UCSD-AML1 (cell line): ENCODE measurements at regions not wholly inside any gene's neighbourhood (a gene's known extent, or its start where the extent isn't known, plus 50 kb on each side); places are given as distances from the start of the nearest gene placed in this dataset.
"Not testable (repeated sequence)": the region's sequence is repeated elsewhere in the genome, so short reads cannot be mapped to it uniquely, and the experiment has no call there.

Experiments used
- DNase-seq: peaks from one replicate; lab custom pipeline; 2025; ENCODE audit not compliant: unreplicated experiment; lab: John Stamatoyannopoulos, UW

GRCh38 chr15:45804028-45804427 lies 169.2 kb downstream of the SQOR start:
- DNase-seq, result no peak

GRCh38 chr15:45810201-45810600 lies 175.4 kb downstream of the SQOR start:
- no peak for DNase-seq

GRCh38 chr15:45812200-45812599 lies 177.4 kb downstream of the SQOR start:
- DNase-seq, result no peak

DNA sequence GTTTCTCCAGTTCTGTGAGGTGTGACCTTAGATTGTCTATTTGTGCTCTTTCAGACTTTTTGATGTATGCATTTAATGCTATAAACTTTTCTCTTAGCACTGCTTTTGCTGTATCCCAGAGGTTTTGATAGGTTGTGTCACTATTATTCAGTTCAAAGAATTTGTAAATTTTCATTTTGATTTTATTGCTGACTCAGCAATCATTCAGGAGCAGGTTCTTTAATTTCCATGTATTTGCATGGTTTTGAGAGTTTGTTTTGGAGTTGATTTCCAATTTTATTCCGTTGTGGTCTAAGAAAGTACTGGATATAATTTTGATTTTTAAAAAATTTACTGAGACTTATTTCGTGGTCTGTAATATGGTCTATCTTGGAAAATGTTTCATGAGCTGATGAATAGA lies 182.7 kb downstream of the SQOR start:
- not testable (repeated sequence) for DNase-seq

GRCh38 chr15:45821390-45821789 lies 186.6 kb downstream of the SQOR start:
- DNase-seq, result no peak

GRCh38 chr15:45822968-45823367 lies 188.1 kb downstream of the SQOR start:
- DNase-seq, result not testable (repeated sequence)

- DNase-seq, result no peak
These were observed 192.4 kb downstream of the SQOR start for GRCh38 chr15:45827275-45827674.

DNA sequence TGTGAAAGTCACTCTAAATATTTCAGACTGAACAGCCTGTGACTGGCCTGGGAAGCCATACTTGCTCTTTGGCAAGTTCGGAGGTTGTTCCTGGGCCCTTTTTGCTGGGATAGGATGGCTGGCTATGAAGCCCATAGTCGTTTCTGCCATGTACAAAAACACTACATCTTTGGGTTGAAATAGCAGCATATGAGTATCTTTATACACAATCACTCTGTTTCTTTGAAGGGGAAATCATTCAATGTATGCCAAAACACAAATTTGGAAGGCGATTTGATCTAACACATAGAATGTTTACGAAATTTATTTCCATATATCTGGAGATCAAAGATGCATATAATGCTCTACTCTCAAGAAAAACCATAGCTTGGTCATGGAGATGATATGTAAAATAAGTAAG lies 192.9 kb downstream of the SQOR start:
- DNase-seq, result no peak

DNA sequence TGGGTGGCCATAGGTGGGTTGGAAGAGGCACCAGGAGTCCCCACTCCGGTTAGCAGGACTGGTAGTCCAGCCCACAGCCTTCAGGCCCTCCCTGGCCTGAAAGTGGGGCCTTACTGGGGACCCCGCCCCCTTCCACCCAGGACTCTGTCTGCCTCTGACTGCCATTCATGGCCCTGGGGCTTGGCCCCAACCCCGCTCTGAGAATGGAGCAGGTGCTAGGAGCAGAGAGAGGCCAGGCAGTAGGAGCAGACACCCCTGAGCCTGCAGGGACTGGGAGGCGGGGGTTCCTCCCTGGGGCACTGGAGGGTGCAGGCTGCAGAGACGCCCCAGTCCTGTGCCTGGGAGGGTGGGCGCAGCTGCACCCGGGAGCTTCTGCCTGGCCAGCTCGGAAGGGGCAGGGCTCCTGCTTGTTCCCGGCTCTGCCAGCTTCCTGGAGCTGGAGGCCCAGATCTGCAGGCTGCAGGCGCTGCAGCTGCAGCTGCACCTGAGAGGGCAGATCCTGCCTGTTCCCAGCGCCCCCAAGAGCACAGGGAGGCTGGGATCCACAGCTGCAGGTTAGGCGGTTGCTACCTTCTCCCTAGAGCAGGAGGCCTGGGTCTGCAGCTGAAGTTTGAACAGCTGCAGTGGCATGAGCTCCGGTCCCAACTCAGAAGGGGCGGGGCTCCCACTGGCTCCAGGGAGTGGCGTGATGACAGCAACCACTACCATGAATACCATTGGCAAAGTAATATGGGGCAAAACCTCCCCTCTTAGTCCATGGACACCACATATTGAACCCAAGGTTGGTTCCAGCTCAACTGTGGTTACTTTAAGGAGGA lies 194.7 kb downstream of the SQOR start:
- no peak for DNase-seq

- DNase-seq, result no peak
These were observed 197.0 kb downstream of the SQOR start for GRCh38 chr15:45831787-45832186.

DNA sequence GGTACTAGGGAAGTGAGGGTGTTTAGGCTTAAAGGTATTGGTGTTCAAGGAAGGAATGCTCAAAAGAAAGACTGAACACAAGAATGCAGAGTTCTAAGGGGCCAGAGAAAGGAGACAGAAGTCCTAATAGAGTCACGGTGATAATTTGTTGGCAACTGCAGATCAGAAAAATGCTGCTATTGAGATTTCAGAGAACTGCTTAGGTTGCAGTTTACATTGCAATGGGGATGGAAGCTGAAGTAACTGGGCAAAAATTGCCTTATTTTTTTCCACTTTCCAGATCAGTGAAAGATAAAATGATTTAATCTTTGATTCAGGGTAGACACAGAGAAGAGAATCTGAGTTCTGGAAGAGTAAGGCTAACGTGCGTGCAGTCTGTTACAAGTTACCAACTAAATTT lies 199.8 kb downstream of the SQOR start:
- no peak for DNase-seq

GRCh38 chr15:45842151-45842550 lies 207.3 kb downstream of the SQOR start:
- no peak for DNase-seq

- DNase-seq, result no peak
These were observed 212.8 kb downstream of the SQOR start for GRCh38 chr15:45847645-45848044.

DNA sequence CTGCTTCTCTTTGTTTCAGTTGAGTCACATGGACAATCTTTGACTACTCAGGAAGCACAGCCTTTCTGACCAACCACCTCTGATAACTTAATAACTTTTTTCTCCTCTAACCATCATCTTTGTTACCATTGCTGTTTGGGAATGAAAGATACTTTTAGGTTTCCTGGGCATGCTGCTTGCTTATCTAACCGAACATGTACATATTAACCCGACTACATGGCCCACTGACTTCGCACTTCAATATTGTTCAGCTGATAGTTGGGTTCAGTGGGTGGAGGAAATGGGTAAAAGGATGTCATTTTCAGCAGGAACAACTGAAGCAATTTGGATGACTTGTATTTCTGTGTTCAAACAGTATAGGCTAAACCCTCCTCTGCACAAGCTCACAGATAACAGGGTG lies 214.3 kb downstream of the SQOR start:
- DNase-seq, result no peak

- DNase-seq, result no peak
These were observed 219.8 kb downstream of the SQOR start for GRCh38 chr15:45854455-45855202.

- DNase-seq, result no peak
These were observed 220.5 kb downstream of the SQOR start for GRCh38 chr15:45855210-45855906.

DNA sequence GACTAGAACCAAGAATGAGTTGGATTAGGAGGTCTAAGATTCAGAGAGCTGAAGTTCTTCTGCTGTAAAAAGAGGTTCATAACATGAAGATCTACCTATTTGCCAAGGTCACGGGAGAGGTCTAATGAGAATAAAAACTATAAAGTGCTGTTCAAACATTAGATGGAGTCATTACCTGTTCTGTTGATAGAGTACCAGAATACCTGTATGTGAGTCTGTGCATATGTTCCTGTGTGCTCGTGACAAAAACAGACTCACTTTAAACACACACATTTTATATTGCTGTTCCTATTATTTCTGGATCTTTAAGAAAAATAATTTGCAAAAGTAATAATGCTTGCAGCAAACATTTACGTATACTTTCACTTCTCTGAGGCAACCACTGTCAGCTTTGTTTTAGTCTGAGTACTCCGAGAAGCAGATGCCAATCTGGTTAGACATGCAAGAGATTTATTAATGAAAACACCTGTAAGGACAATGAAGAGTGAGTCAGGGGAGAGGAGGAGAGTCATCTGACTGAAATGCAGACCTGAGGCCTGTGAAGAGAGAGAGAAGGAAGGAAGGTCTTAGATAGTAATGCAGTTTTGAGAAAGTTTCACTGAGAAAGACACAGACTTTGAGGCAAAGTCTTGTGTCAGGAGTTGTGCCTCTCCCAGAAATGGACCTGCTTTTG lies 221.2 kb downstream of the SQOR start:
- no peak for DNase-seq

GRCh38 chr15:45857291-45857690 lies 222.5 kb downstream of the SQOR start:
- DNase-seq, result no peak

DNA sequence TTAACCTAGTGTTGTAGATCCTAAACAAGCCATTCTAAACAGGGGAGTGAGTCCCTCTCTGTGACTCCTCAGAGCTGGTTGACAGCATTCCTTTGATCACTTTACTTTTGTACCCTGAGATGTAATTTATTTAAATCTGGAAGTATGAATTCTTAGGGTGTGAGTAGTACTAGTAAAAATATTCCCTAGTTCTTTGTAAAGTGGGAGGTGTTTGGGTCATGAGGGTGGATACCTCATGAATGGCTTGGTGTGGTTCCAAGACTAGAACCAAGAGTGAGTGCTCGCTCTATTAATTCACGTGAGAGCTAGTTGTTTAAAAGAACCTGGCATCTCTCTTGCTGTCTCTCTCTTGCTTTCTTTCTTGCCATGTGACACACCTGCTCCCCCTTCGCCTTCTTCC lies 223.7 kb downstream of the SQOR start:
- no peak for DNase-seq

DNA sequence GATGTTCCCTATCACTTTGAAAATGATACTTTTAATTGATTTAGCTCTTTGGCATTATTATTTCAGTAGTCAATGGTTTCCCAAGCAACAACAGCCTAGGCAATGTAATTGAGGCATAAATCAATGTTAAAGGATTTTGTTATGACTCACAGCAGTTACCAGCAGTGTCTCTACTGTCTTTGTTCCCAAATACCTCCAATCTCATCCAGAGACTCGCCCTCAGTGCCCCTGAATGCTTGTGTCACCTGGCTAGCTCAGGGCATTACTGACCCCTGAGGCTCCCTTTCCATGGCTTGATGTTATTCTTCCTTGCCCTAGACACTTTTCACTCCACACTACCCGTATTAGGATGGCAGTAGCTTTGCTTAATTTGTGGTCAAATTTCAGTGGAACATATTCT lies 227.2 kb downstream of the SQOR start:
- DNase-seq, result no peak

GRCh38 chr15:45863881-45864580 lies 229.2 kb downstream of the SQOR start:
- no peak for DNase-seq
